Nephron progenitor cell (in vitro differentiated cells): ENCODE measurements at regions not wholly inside any gene's neighbourhood (a gene's known extent, or its start where the extent isn't known, plus 50 kb on each side); places are given as distances from the start of the nearest gene placed in this dataset.

Source experiments
- DNase-seq: peaks from one replicate; pipeline ENCODE4 v3.0.0; 2021
- H3K27ac Mint-ChIP-seq: 2 replicates; pipeline ENCODE4 v1.8.0; 2021; ENCODE audit warnings: mild to moderate bottlenecking, moderate library complexity, mixed read lengths
- H3K27me3 Mint-ChIP-seq: 2 replicates; pipeline ENCODE4 v1.8.0; 2021; ENCODE audit warnings: mild to moderate bottlenecking, low read depth, mixed read lengths; ENCODE audit not compliant: poor library complexity
- H3K36me3 Mint-ChIP-seq: 2 replicates; pipeline ENCODE4 v1.8.0; 2021; ENCODE audit warnings: low read depth, mixed read lengths
- H3K4me1 Mint-ChIP-seq: 2 replicates; pipeline ENCODE4 v1.8.0; 2021; ENCODE audit warnings: mixed read lengths
- H3K4me3 Mint-ChIP-seq: 2 replicates; pipeline ENCODE4 v1.8.0; 2021; ENCODE audit warnings: mild to moderate bottlenecking, moderate library complexity, mixed read lengths
- H3K9me3 Mint-ChIP-seq: 2 replicates; pipeline ENCODE4 v1.8.0; 2021; ENCODE audit warnings: mild to moderate bottlenecking, moderate library complexity, mixed read lengths
- TF ChIP-seq, protein P1 (sequence below): fragments of 200-600 bp; sonication (generic); IDR thresholded peaks from 2 replicates; pipeline ENCODE4 v1.5.0; 2021; ENCODE audit warnings: antibody characterized with exemption

DNA sequence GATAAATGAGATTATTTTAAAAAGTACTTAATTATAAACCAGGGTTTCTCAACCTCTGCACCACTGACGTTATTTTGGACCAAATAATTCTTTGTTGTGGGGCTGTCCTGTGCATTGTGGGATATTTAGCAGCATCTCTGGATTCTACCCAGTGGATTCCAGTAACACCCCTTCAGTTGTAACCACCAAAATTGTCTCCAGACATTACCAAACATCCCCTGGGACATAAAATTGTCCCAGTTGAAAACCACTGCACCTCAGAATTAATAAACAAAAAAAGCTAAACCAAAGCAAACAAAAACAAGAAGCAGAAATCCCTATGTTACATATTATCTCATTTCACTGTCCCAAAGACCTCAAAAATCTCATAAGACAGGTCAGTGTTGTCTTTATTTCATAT lies 54.2 kb upstream of the GIMD1 start:
- Mint-ChIP-seq H3K4me3 (no peak overlapping the region), H3K36me3 (no peaks in the 10 kb centered on the region), H3K9me3 (no peaks in the 10 kb centered on the region), H3K27me3 (no peaks in the 10 kb centered on the region), H3K27ac (no peak overlapping the region), H3K4me1 (no peaks in the 10 kb centered on the region)
- TF ChIP-seq, protein P1, sequence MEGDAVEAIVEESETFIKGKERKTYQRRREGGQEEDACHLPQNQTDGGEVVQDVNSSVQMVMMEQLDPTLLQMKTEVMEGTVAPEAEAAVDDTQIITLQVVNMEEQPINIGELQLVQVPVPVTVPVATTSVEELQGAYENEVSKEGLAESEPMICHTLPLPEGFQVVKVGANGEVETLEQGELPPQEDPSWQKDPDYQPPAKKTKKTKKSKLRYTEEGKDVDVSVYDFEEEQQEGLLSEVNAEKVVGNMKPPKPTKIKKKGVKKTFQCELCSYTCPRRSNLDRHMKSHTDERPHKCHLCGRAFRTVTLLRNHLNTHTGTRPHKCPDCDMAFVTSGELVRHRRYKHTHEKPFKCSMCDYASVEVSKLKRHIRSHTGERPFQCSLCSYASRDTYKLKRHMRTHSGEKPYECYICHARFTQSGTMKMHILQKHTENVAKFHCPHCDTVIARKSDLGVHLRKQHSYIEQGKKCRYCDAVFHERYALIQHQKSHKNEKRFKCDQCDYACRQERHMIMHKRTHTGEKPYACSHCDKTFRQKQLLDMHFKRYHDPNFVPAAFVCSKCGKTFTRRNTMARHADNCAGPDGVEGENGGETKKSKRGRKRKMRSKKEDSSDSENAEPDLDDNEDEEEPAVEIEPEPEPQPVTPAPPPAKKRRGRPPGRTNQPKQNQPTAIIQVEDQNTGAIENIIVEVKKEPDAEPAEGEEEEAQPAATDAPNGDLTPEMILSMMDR = no peak
- no peak for DNase-seq

DNA sequence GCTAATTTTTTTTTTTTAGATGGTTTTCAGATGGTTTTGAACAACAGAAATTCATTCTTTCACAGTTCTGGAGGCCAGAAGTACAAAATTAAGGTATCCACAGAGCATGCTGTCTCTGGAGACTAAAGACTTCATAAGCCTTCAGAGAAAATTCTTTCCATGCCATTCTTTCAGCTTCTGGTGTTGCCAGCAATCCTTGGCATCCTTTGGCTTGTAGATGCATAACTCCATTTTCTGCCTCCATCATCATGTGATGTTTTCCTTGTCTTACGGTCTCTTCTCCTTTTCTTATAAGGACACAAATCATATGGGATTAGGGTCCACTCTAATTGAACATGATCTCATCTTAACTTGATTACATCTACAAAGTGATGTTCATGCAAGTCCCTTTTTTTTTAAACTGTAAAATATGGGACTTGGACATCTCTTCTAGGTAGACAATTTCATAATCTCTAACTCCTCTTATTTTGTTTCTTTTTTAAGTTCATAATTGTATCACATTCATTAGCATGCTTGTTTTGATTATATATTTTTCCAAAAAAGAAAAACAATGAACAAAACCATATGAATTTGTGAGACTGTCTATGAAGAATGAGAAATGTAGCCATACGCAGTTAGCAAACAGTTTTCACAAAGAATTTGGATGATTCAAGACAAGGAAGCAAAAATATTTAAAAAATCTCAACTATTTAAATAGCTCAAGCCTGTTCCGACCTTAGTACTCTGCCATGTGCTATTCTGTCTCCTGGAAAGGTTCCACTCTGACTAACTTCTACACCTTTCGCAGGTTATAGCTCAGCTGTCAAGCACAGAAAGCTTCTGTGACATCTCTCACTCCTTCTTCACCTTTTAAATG lies 53.1 kb upstream of the GIMD1 start:
- Mint-ChIP-seq H3K4me1 (no peaks in the 10 kb centered on the region), H3K27me3 (no peaks in the 10 kb centered on the region), H3K9me3 (no peaks in the 10 kb centered on the region), H3K36me3 (no peaks in the 10 kb centered on the region), H3K4me3 (no peak overlapping the region), H3K27ac (no peak overlapping the region)
- TF ChIP-seq, protein P1 = no peak
- DNase-seq = no peak

DNA sequence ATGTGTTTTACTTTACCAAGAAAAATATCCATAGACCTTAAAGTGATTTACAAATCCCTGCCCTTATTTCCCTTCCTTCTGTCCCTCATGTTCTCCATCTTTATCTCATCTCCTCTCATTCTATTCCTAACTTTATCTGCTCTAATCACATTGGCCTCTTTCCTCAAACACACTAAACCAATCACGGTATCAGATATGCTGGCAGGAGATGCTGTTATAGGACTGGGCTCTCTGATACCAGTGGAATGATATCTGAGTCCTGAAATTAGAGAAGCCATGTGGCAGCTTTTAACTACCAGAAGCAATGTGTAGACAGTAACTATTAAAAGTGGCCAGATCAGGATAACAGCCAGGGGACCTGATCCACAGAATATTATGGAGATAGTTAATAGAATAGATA lies 49.9 kb upstream of the GIMD1 start:
- Mint-ChIP-seq H3K27ac (no peak overlapping the region), H3K4me3 (no peak overlapping the region), H3K9me3 (no peaks in the 10 kb centered on the region), H3K4me1 (no peaks in the 10 kb centered on the region), H3K36me3 (no peaks in the 10 kb centered on the region), H3K27me3 (no peaks in the 10 kb centered on the region)
- TF ChIP-seq, protein P1 = no peak
- DNase-seq = no peak
